Adrenal gland (tissue), 9 donors: ENCODE measurements at regions not wholly inside any gene's neighbourhood (a gene's known extent, or its start where the extent isn't known, plus 50 kb on each side); places are given as distances from the start of the nearest gene placed in this dataset.
A peak's percentile ranks its signal among the peaks of the same experiment; 100 is the strongest.

Source experiments
- DNase-seq, 7 donors: peaks; one replicate each; pipeline ENCODE4 v3.0.0-alpha.2; 2019 to 2020
- H3K27ac ChIP-seq, 5 donors: fragments of 200-600 bp; sonication (generic) in 4 of 5; 1 replicate in 3 of 5; 2 replicates in 2 of 5; pipeline versions ENCODE4 v1.5.1 to v1.8.0; 2016 to 2020; ENCODE audit warnings: mild to moderate bottlenecking in 1 of 5
- H3K27me3 ChIP-seq: fragments of 200-600 bp; 2 replicates; pipeline ENCODE4 v1.8.0; 2021
- H3K36me3 ChIP-seq, 2 donors: fragments of 200-600 bp; replicated peaks in 1 of 2; 1 replicate in 1 of 2; 2 replicates in 1 of 2; pipeline versions ENCODE4 v1.5.1 to v1.8.0; 2018 to 2022
- H3K4me1 ChIP-seq, 2 donors: fragments of 200-600 bp; replicated peaks in 1 of 2; 1 replicate in 1 of 2; 2 replicates in 1 of 2; pipeline versions ENCODE4 v1.5.1 to v1.8.0; 2018 to 2021
- H3K4me3 ChIP-seq, 4 donors: fragments of 200-600 bp; sonication (generic) in 3 of 4; one replicate each; pipeline ENCODE4 v1.5.1; 2016 to 2018
- H3K9me3 ChIP-seq, 3 donors: fragments of 200-600 bp; sonication (generic) in 1 of 3; replicated peaks in 1 of 3; 1 replicate in 2 of 3; 2 replicates in 1 of 3; pipeline versions ENCODE4 v1.5.1 to v1.8.0; 2016 to 2021
- CTCF ChIP-seq, 6 experiments: fragments of 450-650 bp in 4 of 6; fragments of 200-600 bp in 2 of 6; sonication (generic) in 1 of 6; IDR thresholded peaks; 1 replicate in 5 of 6; 2 replicates in 1 of 6; pipeline versions ENCODE4 v1.5.1 to v1.8.0; 2016 to 2021; ENCODE audit warnings: antibody characterized with exemption in 6 of 6, mild to moderate bottlenecking in 2 of 6, moderate library complexity in 1 of 6
- POLR2A ChIP-seq, 2 donors: fragments of 450-650 bp; IDR thresholded peaks; one replicate each; pipeline ENCODE4 v1.6.1; 2017; ENCODE audit warnings: antibody characterized with exemption in 2 of 2, mild to moderate bottlenecking in 2 of 2, moderate library complexity in 1 of 2
- WGBS, 4 donors: extraction: QIAGEN DNeasy Blood & Tissue Kit in 2 of 4; methylation state at CpG; one replicate each; pipeline versions ENCODE4 v1.1.5 to v1.1.7; 2013 to 2017; 5-methylcytosine and 5-hydroxymethylcytosine counted together
- intact Hi-C, 2 donors: fragments of 100-400 bp; cut with DNase I; formaldehyde crosslinking; loops; one replicate each; pipeline versions ENCODE4 v1.14.1 to v1.15.0; 2022 to 2023
- donor health status: healthy with polysubstance abuse.
- donor health status: Bipolar disorder and iron deficiency.
- donor health status: DM: yes; HTN: yes; CAD: no.
- donor health status: DM: no; HTN: no; CAD: no.
- donor health status: DM: no; HTN: no; CAD: no.

GRCh38 chr6:151753581-151753980 is 53.9 kb upstream of the ESR1 start:
- Histone ChIP-seq H3K9me3 (no peaks in the 10 kb centered on the region), H3K27me3 (no peaks in the 10 kb centered on the region), H3K27ac (no peak overlapping the region), H3K4me1 (peaks cover 7 to 13% of the 10 kb centered on the region in 2 donors), H3K36me3 (no peaks in the 10 kb centered on the region), H3K4me3 (no peak overlapping the region)
- no peak for DNase-seq
- WGBS, 4 donors, result 88 to 93% (median 91%) methylated on average over 4 of the region's 4 CpGs
- intact Hi-C loops, result no loop called here
- TF ChIP-seq CTCF (IDR thresholded peaks at IDR 0.05) (no peak), POLR2A (IDR thresholded peaks at IDR 0.05) (no peak)

- Histone ChIP-seq H3K4me1 (peaks cover 7 to 13% of the 10 kb centered on the region in 2 donors), H3K27ac (peak overlapping the region in 1 of 5 donors; percentile 37), H3K36me3 (no peaks in the 10 kb centered on the region), H3K9me3 (no peaks in the 10 kb centered on the region), H3K4me3 (no peak overlapping the region), H3K27me3 (no peaks in the 10 kb centered on the region)
- TF ChIP-seq CTCF (IDR thresholded peaks at IDR 0.05) (no peak), POLR2A (IDR thresholded peaks at IDR 0.05) (no peak)
- intact Hi-C loops, result no loop called here
- DNase-seq, result no peak
- 59 to 65% (median 61%) methylated on average over 5 of the region's 5 CpGs for WGBS, 4 donors
These were observed 50.0 kb upstream of the ESR1 start for GRCh38 chr6:151757506-151757955.
